OCI-LY3 (cell line): ENCODE measurements at regions not wholly inside any gene's neighbourhood (a gene's known extent, or its start where the extent isn't known, plus 50 kb on each side); places are given as distances from the start of the nearest gene placed in this dataset.

ENCODE experiments used
- EZH2phosphoT487 ChIP-seq: fragments of 200-600 bp; shearing (Covaris generic); IDR thresholded peaks from 2 replicates; pipeline ENCODE4 v1.6.1; 2018; ENCODE audit warnings: antibody characterized with exemption, mixed run types, low read depth
- TF ChIP-seq, protein P1 (sequence below): fragments of 200-600, 300-600 bp; sonication (generic); IDR thresholded peaks from 2 replicates; pipeline ENCODE4 v1.5.1; 2014; ENCODE audit warnings: antibody characterized with exemption, low read length, low read depth

GRCh38 chr13:53126841-53127245 is 98.2 kb downstream of the OLFM4 start:
- TF ChIP-seq, protein P1, sequence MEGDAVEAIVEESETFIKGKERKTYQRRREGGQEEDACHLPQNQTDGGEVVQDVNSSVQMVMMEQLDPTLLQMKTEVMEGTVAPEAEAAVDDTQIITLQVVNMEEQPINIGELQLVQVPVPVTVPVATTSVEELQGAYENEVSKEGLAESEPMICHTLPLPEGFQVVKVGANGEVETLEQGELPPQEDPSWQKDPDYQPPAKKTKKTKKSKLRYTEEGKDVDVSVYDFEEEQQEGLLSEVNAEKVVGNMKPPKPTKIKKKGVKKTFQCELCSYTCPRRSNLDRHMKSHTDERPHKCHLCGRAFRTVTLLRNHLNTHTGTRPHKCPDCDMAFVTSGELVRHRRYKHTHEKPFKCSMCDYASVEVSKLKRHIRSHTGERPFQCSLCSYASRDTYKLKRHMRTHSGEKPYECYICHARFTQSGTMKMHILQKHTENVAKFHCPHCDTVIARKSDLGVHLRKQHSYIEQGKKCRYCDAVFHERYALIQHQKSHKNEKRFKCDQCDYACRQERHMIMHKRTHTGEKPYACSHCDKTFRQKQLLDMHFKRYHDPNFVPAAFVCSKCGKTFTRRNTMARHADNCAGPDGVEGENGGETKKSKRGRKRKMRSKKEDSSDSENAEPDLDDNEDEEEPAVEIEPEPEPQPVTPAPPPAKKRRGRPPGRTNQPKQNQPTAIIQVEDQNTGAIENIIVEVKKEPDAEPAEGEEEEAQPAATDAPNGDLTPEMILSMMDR: no peak
- no peak for TF ChIP-seq EZH2phosphoT487
